HG03025 (cell line): ENCODE measurements at regions not wholly inside any gene's neighbourhood (a gene's known extent, or its start where the extent isn't known, plus 50 kb on each side); places are given as distances from the start of the nearest gene placed in this dataset.

Experiments
- ATAC-seq: cut with Tn5 transposase; IDR thresholded peaks from one replicate; pipeline ENCODE4 v1.9.1; 2021; ENCODE audit warnings: mild to moderate bottlenecking, moderate library complexity; ENCODE audit not compliant: unreplicated experiment, low FRiP score

GRCh38 chr18:55778788-55779690, 191.0 kb upstream of the TCF4 start:
- ATAC-seq: no peak

- no peak for ATAC-seq
Measured at GRCh38 chr18:55777666-55778304, 189.8 kb upstream of the TCF4 start.

GRCh38 chr18:55775972-55776371, 188.0 kb upstream of the TCF4 start:
- ATAC-seq: no peak

GRCh38 chr18:55774505-55774904, 186.5 kb upstream of the TCF4 start:
- no peak for ATAC-seq

- ATAC-seq: no peak
Measured at GRCh38 chr18:55768255-55768654, 180.3 kb upstream of the TCF4 start.

- ATAC-seq: no peak
Measured at GRCh38 chr18:55764386-55764785, 176.4 kb upstream of the TCF4 start.

- ATAC-seq: no peak
Measured at GRCh38 chr18:55763805-55764204, 175.8 kb upstream of the TCF4 start.

GRCh38 chr18:55763298-55763697, 175.3 kb upstream of the TCF4 start:
- ATAC-seq: no peak

GRCh38 chr18:55762424-55762823, 174.4 kb upstream of the TCF4 start:
- no peak for ATAC-seq

GRCh38 chr18:55753643-55754263, 165.8 kb upstream of the TCF4 start:
- no peak for ATAC-seq

- no peak for ATAC-seq
Measured at GRCh38 chr18:55751476-55751875, 163.5 kb upstream of the TCF4 start.

- no peak for ATAC-seq
Measured at GRCh38 chr18:55748227-55748738, 160.3 kb upstream of the TCF4 start.

GRCh38 chr18:55744206-55744605, 156.2 kb upstream of the TCF4 start:
- no peak for ATAC-seq

GRCh38 chr18:55743736-55744135, 155.7 kb upstream of the TCF4 start:
- ATAC-seq: no peak

- ATAC-seq: no peak
Measured at GRCh38 chr18:55743133-55743532, 155.1 kb upstream of the TCF4 start.

GRCh38 chr18:55739488-55739887, 151.5 kb upstream of the TCF4 start:
- no peak for ATAC-seq

GRCh38 chr18:55738483-55739114, 150.6 kb upstream of the TCF4 start:
- no peak for ATAC-seq

GRCh38 chr18:55737781-55738468, 149.9 kb upstream of the TCF4 start:
- ATAC-seq: no peak

- no peak for ATAC-seq
Measured at GRCh38 chr18:55737266-55737665, 149.3 kb upstream of the TCF4 start.

- no peak for ATAC-seq
Measured at GRCh38 chr18:55735969-55736368, 148.0 kb upstream of the TCF4 start.
